ENCODE measurements at regions not wholly inside any gene's neighbourhood (a gene's known extent, or its start where the extent isn't known, plus 50 kb on each side); places are given as distances from the start of the nearest gene placed in this dataset.
"Not testable (repeated sequence)": the region's sequence is repeated elsewhere in the genome, so short reads cannot be mapped to it uniquely, and the experiment has no call there.

DNA sequence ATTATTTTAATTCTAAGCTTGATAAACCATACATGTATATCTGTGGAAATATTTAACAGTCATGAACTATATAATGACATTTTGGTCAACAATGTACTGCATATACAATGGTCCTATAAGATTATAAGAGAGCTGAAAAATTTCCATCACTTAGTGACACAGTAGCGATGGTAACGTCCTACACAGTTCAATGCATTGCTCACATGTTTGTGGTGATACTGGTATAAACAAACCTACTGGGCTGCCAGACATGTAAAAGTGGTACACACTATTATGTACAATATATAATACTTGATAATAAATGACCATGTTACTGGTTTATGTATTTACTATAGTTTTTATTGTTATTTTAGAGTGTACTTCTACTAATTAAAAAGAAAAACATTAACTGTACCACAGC is 841.9 kb downstream of the LTN1 start:
- DNase-seq: no peak

DNA sequence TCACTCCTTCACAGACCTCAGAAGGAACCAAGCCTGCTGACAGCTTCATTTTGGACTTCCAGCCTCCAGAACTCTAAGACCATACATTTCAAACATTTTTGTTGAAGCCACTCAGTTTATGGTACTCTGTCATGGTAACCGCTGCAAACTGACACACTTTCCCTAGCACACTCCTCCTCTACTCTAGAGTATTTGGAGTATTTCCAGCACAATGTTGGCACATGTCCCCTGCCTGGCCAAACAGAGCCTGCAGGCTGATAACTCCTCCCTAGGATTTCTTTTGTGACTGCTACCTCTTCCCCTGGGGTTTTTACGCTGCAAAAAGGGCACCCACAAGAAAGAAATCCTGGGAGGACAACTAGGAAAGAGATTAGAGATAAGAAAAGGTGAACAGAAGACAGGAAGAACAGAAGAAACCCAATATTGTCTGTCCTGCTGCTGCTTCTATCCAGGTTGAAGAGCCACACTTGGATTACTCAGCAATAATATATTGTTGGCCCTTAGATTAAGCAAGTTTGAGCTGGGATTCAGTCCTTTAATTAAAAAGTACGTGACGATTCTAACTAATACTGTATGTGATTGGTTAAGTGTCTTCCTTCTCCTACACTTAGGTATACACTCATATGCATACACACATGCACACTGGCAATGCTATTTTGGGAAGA is 844.1 kb downstream of the LTN1 start:
- no peak for DNase-seq

DNA sequence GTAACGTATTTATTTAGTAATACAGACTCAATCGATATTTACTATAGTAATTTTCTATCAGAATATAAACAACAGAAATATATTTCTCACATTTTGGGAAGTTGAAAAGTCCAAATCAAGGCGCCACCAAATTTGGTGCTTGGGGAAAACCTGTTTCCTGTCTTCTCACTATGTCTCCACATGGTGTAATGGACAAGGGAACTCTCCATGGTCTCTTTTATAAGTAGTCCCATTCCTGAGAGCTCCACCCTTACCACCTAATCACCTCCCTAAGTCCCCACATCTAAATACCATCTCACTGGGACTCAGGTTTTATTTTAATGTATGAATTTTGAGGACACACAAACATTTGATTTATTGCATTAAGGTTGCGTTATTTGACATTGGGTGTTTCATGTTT is 848.0 kb downstream of the LTN1 start:
- no peak for DNase-seq

DNA sequence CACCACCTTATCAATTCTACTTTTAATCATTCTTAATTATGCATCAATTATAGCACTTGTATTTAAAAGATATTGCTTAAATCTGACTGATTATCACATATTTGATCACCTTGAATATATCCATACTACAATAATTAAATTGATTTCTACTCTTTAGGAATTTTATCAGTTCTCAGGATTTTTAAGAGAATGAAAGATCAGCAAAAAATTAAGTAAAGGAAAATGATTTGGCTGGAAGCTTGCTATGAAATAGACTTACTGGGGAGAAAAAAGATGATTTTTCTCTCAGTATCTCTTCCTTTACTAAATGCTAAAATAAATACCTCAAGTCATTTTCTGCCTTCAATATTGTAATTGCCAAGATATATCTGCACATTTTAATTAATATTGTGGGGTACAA is 848.6 kb downstream of the LTN1 start:
- no peak for DNase-seq

DNA sequence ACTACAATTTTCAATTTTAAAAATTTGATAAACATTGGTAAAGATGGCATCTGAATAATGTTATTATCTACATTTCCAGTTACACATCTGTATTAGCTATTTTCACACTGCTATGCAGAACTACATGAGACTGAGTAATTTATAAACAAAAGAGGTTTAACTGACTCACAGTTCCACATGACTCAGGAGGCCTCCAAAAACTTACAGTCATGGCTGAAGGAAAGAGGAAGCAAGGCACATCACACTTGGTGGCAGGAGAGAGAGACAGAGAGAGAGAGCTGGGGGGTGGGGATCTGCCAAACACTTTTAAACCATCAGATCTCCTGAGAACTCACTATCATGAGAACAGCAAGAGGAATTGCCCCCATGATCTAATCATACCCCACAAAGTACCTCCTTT is 850.0 kb downstream of the LTN1 start:
- no peak for DNase-seq

DNA sequence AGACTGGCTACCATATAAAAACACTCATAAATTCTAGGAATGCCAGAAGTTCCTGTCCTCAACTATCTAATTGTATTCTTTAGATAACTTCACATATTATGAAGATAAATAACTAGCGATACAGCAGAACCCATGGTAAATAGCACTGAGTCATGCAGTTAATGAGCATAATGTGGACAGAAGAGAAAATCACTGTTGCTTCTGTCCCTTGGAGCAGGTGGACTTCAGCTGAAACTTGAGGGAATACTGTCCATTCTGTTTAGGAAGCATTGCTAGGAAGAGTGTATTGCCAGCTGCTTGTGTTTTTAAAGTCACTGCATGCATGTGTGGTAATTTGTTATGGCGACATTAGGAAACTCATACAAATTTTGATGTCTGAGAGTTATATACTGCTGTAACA is 854.4 kb downstream of the LTN1 start:
- DNase-seq: no peak

DNA sequence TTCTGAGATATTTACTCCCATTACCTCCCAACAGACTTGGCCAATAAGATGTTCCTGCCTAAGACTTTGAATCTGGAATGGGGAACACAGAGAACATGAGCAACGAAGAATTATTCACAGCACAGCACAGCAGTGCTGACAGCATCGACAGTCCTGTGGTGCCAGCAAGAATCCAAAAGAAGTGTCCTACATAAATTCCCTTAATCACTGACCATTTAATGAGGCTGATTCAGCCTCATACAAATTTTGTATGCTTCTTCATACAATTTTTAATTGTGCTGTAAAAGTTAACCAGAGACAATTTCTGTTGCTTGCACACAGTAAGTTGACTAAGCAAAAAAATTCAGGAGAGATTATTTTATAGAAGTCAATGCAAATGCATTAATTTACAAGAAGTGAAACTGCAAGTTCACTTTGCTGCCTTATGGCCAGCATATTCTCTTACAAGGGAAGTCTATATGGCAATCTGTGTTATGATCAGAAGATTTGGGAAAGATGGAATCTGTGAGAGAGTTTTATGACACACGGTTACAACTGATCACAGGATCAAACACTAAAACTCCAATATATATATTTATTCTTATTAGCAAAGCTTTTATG is 855.9 kb downstream of the LTN1 start:
- no peak for DNase-seq

DNA sequence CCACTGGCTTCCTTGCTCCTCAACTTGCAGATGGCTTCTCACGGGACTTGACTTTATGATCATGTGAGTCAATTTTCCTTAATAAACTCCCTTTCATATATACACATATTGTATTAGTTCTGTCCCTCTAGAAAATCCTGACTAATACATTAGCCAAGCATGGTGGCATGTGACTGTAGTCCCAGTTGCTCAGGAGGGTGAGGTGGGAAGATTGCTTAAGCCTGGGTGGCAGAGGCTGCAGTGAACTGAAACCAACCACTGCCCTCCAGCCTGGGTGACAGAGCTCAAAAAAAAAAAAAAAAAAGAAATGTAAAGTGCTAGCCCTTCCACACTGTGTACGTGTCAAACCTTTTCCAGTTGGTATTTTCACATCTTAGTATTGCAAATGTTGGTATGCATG is 857.0 kb downstream of the LTN1 start:
- DNase-seq: no peak

DNA sequence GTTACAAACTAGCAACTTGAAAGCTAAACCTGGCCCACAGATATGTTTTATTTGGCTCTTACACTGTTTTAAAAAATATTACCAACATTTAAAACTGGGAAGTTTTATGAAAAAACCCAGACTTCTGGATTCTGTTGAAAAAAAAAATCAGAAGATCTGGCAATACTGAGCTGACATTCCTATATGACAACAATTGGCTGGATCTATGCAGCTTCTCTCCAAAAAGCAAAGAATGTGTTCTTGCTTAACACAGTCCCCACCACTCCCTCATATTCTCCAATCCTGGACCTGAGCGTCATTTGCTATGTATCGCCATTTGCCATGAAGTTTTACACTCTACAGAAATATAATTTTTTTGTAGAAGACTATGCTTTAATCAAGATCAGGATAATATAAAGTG is 859.6 kb downstream of the LTN1 start:
- no peak for DNase-seq

DNA sequence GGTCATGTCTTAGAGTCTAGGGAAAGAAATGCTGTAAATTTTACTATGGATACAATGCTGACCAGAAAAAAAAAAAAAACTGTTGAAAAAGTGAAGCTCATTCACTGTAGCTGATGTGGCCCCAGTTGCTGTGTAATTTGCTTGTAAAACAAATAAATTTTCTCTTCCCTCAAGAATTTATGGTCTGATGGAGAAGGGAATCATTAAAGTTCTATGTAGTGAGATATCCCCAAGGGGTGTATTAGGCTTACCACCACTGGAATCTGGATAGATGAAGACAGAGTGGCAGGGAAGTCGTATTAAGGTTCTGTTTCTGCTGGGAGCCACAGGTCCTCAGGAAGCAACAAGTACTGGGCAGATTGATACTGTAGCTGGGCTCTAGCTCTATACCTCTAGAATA is 860.0 kb downstream of the LTN1 start:
- DNase-seq: no peak

DNA sequence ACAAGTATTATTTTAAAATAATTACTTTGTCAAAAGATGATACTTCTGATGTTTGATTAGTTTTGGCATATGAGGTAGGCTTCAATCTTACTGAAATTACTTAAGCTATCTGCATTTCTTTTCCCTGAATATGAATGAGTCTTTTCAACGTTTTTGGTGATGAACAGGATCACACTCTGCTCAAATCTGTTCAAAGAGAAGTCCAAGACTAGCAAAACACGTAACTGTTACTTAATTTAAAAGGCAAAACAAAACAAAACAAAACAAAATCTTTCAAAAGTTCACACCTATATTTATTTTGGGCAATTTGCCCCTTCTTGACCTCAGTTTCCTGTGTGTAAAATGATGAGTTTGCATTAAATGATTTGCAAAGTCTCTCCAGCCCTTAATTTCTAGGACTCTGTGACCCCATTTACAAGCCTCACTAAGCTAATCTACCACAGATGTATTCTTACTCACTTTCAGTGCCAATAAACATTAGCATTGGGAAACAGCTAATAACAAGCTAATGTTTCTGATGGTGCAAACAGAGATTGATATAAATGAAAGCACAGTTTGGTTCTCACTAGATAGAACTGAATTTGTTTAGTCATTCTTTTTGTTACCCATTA is 865.4 kb downstream of the LTN1 start:
- no peak for DNase-seq

DNA sequence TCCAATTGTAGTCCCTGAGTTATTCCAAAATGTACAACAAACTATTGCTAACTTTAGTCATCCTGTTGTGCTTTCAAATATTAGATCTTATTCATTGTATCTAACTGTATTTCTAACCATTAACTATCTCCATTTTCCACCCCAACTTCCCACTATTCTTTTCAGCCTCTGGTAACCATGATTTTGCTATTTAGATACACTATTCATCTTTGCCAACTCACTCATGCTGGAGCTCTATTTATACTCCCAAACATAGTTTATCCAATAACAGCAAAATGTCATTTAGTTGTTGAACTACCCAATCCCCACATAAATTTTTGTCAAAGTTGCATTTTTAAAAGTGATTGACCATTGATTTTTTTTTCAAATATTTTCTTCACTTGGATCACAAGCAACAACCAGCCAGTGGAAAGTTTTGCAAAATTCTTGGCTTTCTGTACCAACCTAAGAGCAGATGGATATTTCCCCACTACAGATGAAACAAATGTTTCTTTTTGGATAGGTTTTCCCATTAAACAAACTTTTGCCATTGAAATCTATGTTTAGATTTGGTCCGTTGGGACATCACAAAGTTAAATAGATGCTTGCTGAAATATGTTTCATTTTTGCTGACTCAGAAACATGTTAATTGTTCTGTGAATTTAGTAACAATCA is 866.0 kb downstream of the LTN1 start:
- no peak for DNase-seq

DNA sequence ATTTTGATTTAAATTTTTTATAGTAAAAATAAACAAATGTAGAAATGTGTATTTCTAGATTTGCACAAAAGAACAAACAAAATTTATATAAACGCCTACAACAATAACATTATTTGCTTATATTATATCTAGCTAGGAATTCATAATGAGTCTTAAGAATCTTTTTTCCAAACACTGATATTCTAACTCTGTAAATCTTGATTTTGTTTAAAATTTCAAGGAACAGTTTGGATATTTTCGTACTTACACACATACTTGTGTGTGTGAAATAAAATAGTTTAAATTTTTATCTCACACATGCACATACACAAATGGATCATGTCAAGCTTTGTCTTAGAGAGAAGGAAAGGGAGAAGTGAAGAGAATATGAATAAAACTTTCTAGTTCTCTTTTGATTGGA is 868.1 kb downstream of the LTN1 start:
- DNase-seq: no peak

DNA sequence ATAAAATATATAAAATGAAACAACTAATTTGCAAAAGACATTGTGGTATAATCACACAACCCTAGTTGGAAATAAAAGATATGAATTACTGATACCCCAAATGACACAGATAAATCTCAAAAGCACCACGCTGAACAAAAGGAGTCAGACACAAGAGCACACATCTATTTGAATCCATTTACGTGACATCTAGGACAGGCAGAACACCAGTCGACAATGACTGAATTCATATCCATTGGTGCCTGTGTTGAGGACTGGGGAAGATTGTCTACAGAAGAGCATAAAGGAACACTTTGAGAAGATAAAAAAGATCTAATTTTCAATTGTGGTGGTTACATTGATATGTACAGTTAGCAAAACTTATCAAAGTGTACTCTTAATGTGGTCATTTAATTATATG is 874.1 kb downstream of the LTN1 start:
- DNase-seq: no peak

DNA sequence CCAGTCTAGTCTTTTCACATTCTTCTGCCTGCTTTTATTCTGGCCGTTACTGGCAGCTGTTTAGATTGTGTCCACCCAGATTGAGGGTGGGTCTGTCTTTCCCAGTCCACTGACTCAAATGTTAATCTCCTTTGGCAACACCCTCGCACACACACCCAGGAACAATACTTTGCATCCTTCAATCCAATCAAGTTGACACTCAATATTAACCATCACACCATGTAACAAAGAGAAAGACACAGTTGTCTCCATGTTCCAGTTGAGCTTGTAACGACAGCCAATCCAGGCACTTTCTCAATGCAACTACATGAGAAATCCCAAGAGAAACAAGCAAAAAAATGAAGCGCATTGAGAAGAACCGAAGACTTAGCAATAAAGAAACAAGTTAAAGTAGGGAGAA is 877.7 kb downstream of the LTN1 start:
- DNase-seq: not testable (repeated sequence)

DNA sequence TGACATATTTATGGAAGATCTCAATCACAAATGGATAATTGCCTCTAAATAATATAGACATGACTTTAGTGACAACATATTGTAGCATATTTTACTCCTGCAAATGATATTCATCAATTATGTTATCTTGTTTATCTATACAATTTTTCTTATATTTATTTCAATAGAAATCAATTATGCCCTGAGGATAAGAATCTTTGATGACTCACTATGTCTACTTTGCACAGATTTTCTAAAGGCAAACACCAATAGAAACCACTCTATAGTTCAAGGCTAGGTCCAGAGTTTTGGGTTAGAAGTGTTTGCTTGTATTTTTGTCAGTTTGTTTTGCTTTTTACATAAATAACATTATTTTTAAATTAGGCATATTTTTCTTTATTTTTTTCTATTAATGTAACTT is 879.0 kb downstream of the LTN1 start:
- no peak for DNase-seq

DNA sequence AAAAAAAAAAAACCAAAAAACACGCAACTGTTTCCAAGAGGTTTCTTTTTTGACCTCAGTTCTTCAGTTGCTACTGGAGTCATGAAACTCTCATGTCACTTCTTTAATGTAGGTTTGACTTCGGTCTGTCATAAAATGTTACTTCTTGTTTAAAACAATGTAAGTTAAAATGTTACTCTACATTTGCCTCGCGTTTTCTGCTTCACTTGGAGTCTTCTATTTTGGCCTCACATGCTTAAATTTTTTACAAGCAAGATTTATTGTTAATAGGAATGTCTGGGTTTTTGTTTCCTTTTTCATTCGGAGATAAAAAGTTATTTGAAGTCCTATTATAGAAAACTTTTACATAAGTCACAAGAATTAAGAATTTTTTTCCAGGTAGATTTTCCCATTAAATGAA is 880.2 kb downstream of the LTN1 start:
- DNase-seq: no peak

DNA sequence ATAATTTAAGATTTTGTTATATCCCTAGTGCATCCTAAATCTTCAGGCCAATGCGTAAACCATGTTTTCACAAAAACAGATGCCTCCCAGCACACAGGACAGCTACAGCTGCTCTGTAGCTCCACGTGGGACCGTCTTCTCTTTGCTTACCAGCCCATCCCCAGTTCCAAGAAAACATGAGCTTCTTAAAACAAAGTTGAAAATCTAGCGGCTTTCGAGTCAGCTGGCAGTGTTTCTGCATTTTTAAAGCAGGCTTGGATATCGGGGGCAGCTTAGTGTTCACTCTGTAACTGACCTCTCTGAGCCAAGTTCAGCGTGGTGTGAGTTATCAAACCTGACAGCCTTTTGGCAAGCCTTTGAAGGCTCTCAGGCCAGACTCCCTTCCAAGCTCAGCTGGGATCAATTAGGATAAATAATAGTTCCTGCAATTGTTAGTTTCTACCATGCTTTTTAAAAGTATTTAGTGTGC is 881.5 kb downstream of the LTN1 start:
- no peak for DNase-seq

DNA sequence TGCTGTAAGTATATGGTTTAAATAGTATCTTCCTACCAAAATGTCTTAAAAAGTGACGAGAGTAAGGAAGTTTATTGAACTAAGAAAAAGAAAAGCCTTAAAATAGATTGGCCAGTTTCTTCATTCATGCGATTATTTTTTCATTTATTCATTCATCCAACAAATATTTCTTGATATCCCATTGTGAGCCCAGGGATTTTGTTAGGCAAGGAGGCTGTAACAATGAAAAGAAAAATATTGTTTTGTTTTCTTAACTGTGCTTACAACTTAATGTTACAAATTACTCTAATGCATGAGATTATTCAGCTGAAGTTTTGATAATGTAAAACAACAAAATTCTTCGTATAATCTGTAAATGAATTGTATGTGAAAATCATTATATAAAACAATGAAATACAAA is 882.0 kb downstream of the LTN1 start:
- DNase-seq: no peak

DNA sequence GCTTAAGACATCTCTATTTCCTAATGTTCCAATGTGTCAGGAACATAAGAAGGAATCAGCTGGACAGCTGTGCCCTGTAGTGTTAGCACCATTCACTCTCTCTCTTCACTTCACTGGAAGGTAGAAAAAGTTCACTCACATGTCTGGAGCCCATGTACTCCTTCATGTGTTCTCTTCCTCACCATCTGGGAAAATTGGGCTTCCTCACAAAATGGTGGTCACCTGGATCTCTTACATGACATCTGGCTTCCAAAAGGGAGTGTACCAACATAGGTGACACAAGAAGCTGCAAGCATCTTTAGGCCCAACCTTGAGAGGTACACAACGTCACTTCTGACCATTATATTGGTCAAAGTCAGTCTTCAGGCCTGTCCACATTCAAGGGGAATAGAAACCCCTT is 882.6 kb downstream of the LTN1 start:
- DNase-seq: no peak

DNA sequence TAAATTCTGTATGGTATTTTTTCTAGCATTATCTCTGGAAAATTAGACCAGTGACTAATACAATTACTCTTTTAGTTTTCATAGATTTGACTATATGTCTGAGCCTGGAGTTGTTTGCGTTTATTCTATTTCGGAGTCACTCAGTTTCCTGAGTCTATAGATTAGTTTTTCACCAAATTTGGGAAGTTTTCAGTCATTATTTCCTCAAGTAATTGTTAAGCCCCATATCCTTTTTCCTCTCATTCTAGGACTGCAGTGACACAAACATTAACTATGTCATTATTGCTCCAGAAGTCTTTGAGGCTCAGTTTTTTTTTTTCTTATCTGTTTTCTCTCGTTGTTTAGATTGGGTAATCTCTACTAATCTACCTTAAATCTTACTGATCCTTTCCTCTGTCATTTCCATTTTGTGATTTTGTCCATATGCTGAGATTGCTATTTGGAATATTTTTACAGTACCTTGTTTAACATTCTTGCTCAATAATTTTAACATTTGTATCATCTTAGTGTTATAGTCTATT is 886.2 kb downstream of the LTN1 start:
- no peak for DNase-seq

DNA sequence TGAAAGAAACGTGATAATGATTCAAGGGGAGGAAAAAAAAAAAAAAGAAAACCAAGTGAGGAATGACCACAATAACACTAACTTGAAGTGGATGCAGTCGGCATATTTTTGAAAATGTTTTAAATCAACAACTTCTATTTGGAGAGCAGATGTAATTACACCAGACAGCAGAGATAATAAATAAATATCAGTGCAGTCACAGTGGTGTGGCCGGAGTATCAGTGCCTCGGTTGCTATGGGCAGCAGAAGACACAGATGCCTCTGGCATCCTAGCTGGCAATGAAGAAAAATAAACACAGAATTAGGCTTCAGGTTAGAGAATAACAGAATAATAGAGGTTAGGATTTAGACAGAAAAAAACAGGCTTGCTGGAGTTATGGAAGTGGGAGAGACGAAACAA is 888.3 kb downstream of the LTN1 start:
- DNase-seq: no peak

DNA sequence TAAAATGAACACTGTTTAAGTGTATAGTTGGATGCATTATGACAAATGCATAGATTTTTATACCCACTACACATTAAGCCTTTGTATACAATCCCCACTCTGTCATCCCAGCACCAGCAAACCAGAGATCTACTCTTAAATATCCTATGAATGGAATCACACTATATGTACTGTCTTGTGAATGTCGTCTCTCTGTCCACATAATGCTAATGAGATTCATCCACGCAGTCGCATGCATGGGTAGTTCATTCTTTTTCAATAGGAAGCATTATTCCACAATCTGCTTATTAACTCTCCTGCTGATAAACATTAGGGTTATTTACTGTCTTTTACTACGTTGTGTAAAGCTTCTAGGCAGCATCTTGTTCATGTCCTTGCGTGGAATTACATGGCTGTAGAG is 892.3 kb downstream of the LTN1 start:
- no peak for DNase-seq
